NCI-H2107 treated with DMSO at 0.1 percent for 48 hours (cell line): ENCODE measurements at regions not wholly inside any gene's neighbourhood (a gene's known extent, or its start where the extent isn't known, plus 50 kb on each side); places are given as distances from the start of the nearest gene placed in this dataset.
A peak's percentile ranks its signal among the peaks of the same experiment; 100 is the strongest.
"Not testable (repeated sequence)": the region's sequence is repeated elsewhere in the genome, so short reads cannot be mapped to it uniquely, and the experiment has no call there.

Source experiments
- DNase-seq: peaks from one replicate; lab custom pipeline; 2025; ENCODE audit not compliant: unreplicated experiment; lab: John Stamatoyannopoulos, UW

- no peak for DNase-seq
Measured at GRCh38 chr3:151675858-151676615, 57.7 kb upstream of the AADACL2 start.

- no peak for DNase-seq
Measured at GRCh38 chr3:151673974-151674373, 59.8 kb upstream of the AADACL2 start.

GRCh38 chr3:151667762-151668161 lies 66.0 kb upstream of the AADACL2 start:
- DNase-seq, result not testable (repeated sequence)

- peak; percentile 6 for DNase-seq
Measured at GRCh38 chr3:151660885-151661284, 72.8 kb upstream of the AADACL2 start.

- no peak for DNase-seq
Measured at GRCh38 chr3:151644986-151645385, 88.7 kb upstream of the AADACL2 start.

GRCh38 chr3:151644020-151644620 lies 89.6 kb upstream of the AADACL2 start:
- no peak for DNase-seq

- no peak for DNase-seq
Measured at GRCh38 chr3:151639418-151639740, 94.3 kb upstream of the AADACL2 start.

- DNase-seq, result no peak
Measured at GRCh38 chr3:151638555-151639417, 94.9 kb upstream of the AADACL2 start.

GRCh38 chr3:151635905-151636304 lies 97.8 kb upstream of the AADACL2 start:
- no peak for DNase-seq

- DNase-seq, result no peak
Measured at GRCh38 chr3:151631946-151632345, 101.8 kb upstream of the AADACL2 start.

GRCh38 chr3:151630938-151631441 lies 102.7 kb upstream of the AADACL2 start:
- no peak for DNase-seq

- no peak for DNase-seq
Measured at GRCh38 chr3:151630035-151630434, 103.7 kb upstream of the AADACL2 start.

- DNase-seq, result no peak
Measured at GRCh38 chr3:151625586-151625985, 108.1 kb upstream of the AADACL2 start.

GRCh38 chr3:151625086-151625485 lies 108.6 kb upstream of the AADACL2 start:
- DNase-seq, result no peak

GRCh38 chr3:151620071-151620470 lies 113.7 kb upstream of the AADACL2 start:
- DNase-seq, result no peak

- no peak for DNase-seq
Measured at GRCh38 chr3:151615464-151615863, 118.3 kb upstream of the AADACL2 start.

GRCh38 chr3:151612115-151612514 lies 121.6 kb upstream of the AADACL2 start:
- DNase-seq, result no peak

- DNase-seq, result no peak
Measured at GRCh38 chr3:151611419-151611818, 122.3 kb upstream of the AADACL2 start.

- no peak for DNase-seq
Measured at GRCh38 chr3:151609491-151609890, 124.2 kb upstream of the AADACL2 start.

GRCh38 chr3:151604891-151605290 lies 128.8 kb upstream of the AADACL2 start:
- DNase-seq, result no peak

GRCh38 chr3:151600783-151601182 lies 132.9 kb upstream of the AADACL2 start:
- no peak for DNase-seq
